Testis (tissue), 2 donors: ENCODE measurements at regions not wholly inside any gene's neighbourhood (a gene's known extent, or its start where the extent isn't known, plus 50 kb on each side); places are given as distances from the start of the nearest gene placed in this dataset.

Experiments
- POLR2A ChIP-seq: fragments of 450-650 bp; IDR thresholded peaks from one replicate; pipeline ENCODE4 v1.6.1; 2017; ENCODE audit warnings: antibody characterized with exemption, mild to moderate bottlenecking, moderate library complexity
- TF ChIP-seq, protein P1 (sequence below), 3 experiments: fragments of 450-650 bp in 2 of 3; fragments of 200-600 bp in 1 of 3; sonication (generic) in 1 of 3; IDR thresholded peaks; one replicate each; pipeline ENCODE4 v1.5.1; 2016 to 2019; ENCODE audit warnings: antibody characterized with exemption in 3 of 3, mild to moderate bottlenecking in 2 of 3, moderate library complexity in 1 of 3

DNA sequence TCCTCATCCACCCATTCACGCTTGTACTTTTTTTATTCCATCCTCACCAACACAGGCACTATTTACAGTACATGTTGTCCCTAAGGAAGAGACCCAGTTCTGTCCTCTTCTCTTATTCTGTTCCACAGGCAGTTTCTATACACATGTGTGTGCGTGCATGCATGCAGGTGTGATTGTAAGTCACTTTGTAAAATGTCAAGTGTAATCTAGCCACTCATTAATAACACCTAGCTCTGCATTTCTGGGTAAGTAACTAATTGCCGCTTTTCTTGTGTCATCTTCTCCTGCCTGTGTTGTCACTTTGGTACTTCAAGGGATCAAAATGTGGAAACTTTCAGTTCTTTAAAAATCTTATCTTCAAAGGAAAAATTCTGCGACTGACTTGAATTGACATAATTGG is 377.2 kb downstream of the SEC16B start:
- TF ChIP-seq, protein P1, sequence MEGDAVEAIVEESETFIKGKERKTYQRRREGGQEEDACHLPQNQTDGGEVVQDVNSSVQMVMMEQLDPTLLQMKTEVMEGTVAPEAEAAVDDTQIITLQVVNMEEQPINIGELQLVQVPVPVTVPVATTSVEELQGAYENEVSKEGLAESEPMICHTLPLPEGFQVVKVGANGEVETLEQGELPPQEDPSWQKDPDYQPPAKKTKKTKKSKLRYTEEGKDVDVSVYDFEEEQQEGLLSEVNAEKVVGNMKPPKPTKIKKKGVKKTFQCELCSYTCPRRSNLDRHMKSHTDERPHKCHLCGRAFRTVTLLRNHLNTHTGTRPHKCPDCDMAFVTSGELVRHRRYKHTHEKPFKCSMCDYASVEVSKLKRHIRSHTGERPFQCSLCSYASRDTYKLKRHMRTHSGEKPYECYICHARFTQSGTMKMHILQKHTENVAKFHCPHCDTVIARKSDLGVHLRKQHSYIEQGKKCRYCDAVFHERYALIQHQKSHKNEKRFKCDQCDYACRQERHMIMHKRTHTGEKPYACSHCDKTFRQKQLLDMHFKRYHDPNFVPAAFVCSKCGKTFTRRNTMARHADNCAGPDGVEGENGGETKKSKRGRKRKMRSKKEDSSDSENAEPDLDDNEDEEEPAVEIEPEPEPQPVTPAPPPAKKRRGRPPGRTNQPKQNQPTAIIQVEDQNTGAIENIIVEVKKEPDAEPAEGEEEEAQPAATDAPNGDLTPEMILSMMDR (IDR thresholded peaks at IDR 0.05): no peak
- TF ChIP-seq POLR2A: no peak
